Peyer's patch (tissue), 4 donors: ENCODE measurements at regions not wholly inside any gene's neighbourhood (a gene's known extent, or its start where the extent isn't known, plus 50 kb on each side); places are given as distances from the start of the nearest gene placed in this dataset.

ENCODE experiments used
- DNase-seq, 3 donors: peaks; one replicate each; pipeline ENCODE4 v3.0.0-alpha.2; 2017 to 2019
- H3K27ac ChIP-seq, 4 donors: fragments of 200-600 bp; sonication (generic); one replicate each; pipeline ENCODE4 v1.5.1; 2016 to 2019
- H3K27me3 ChIP-seq, 2 donors: fragments of 200-600 bp; sonication (generic); one replicate each; pipeline ENCODE4 v1.5.1; 2019
- H3K36me3 ChIP-seq, 3 donors: fragments of 200-600 bp; sonication (generic); one replicate each; pipeline ENCODE4 v1.5.1; 2016 to 2019
- H3K4me1 ChIP-seq, 4 donors: fragments of 200-600 bp; sonication (generic); one replicate each; pipeline ENCODE4 v1.5.1; 2016 to 2019
- H3K4me3 ChIP-seq, 4 donors: fragments of 200-600 bp; sonication (generic); 1 replicate in 3 of 4; 2 replicates in 1 of 4; pipeline ENCODE4 v1.5.1; 2016 to 2019; ENCODE audit warnings: mild to moderate bottlenecking in 1 of 4
- H3K9me3 ChIP-seq, 4 donors: fragments of 200-600 bp; sonication (generic); one replicate each; pipeline ENCODE4 v1.5.1; 2016 to 2019; ENCODE audit warnings: mild to moderate bottlenecking in 1 of 4
- CTCF ChIP-seq, 6 experiments: fragments of 450-650 bp in 4 of 6; fragments of 200-600 bp in 2 of 6; sonication (generic) in 1 of 6; IDR thresholded peaks; one replicate each; pipeline ENCODE4 v1.5.1; 2017 to 2019; ENCODE audit warnings: antibody characterized with exemption in 6 of 6, mild to moderate bottlenecking in 3 of 6, moderate library complexity in 1 of 6
- POLR2A ChIP-seq, 2 donors: fragments of 450-650 bp; IDR thresholded peaks; one replicate each; pipeline ENCODE4 v1.5.1; 2017; ENCODE audit warnings: antibody characterized with exemption in 2 of 2, mild to moderate bottlenecking in 2 of 2, moderate library complexity in 2 of 2

GRCh38 chr12:45598761-45599160 is 130.7 kb upstream of the ARID2 start:
- no peak for DNase-seq
- Histone ChIP-seq H3K4me3 (no peak overlapping the region), H3K9me3 (no peaks in the 10 kb centered on the region), H3K4me1 (no peaks in the 10 kb centered on the region), H3K36me3 (no peaks in the 10 kb centered on the region), H3K27ac (no peak overlapping the region), H3K27me3 (no peaks in the 10 kb centered on the region)
- TF ChIP-seq POLR2A (IDR thresholded peaks at IDR 0.05) (no peak), CTCF (IDR thresholded peaks at IDR 0.05) (no peak)

- DNase-seq: no peak
- Histone ChIP-seq H3K4me3 (no peak overlapping the region), H3K27ac (no peak overlapping the region), H3K4me1 (no peaks in the 10 kb centered on the region), H3K36me3 (no peaks in the 10 kb centered on the region), H3K9me3 (no peaks in the 10 kb centered on the region), H3K27me3 (no peaks in the 10 kb centered on the region)
- TF ChIP-seq POLR2A (IDR thresholded peaks at IDR 0.05) (no peak), CTCF (IDR thresholded peaks at IDR 0.05) (no peak)
These were observed 130.3 kb upstream of the ARID2 start for GRCh38 chr12:45599196-45599595.

GRCh38 chr12:45601390-45601789 is 128.1 kb upstream of the ARID2 start:
- no peak for TF ChIP-seq CTCF (IDR thresholded peaks at IDR 0.05)
- no peak for TF ChIP-seq POLR2A (IDR thresholded peaks at IDR 0.05)
- Histone ChIP-seq H3K4me3 (no peak overlapping the region), H3K9me3 (peaks cover 0 to 4% (median 0%) of the 10 kb centered on the region in 4 donors), H3K36me3 (no peaks in the 10 kb centered on the region), H3K27me3 (no peaks in the 10 kb centered on the region), H3K27ac (no peak overlapping the region), H3K4me1 (no peaks in the 10 kb centered on the region)
- no peak for DNase-seq

- no peaks in the 10 kb centered on the region for H3K4me1 ChIP-seq
- H3K27me3 ChIP-seq: no peaks in the 10 kb centered on the region
- peaks cover 0 to 4% (median 0%) of the 10 kb centered on the region in 4 donors for H3K9me3 ChIP-seq
- no peak for DNase-seq
- TF ChIP-seq CTCF (IDR thresholded peaks at IDR 0.05): no peak
- no peak for TF ChIP-seq POLR2A (IDR thresholded peaks at IDR 0.05)
- H3K27ac ChIP-seq: no peak overlapping the region
- H3K36me3 ChIP-seq: no peaks in the 10 kb centered on the region
- H3K4me3 ChIP-seq: no peak overlapping the region
These were observed 127.6 kb upstream of the ARID2 start for GRCh38 chr12:45601888-45602287.

- no peak for TF ChIP-seq CTCF (IDR thresholded peaks at IDR 0.05)
- no peak for TF ChIP-seq POLR2A (IDR thresholded peaks at IDR 0.05)
- Histone ChIP-seq H3K4me3 (no peak overlapping the region), H3K4me1 (no peaks in the 10 kb centered on the region), H3K36me3 (no peaks in the 10 kb centered on the region), H3K9me3 (peaks cover 0 to 4% (median 0%) of the 10 kb centered on the region in 4 donors), H3K27ac (no peak overlapping the region), H3K27me3 (no peaks in the 10 kb centered on the region)
- DNase-seq: no peak
These were observed 123.9 kb upstream of the ARID2 start for GRCh38 chr12:45605624-45606023.

- DNase-seq: no peak
- no peaks in the 10 kb centered on the region for H3K36me3 ChIP-seq
- H3K4me3 ChIP-seq: peak overlapping the region in 1 of 4 donors; percentile 14
- H3K27ac ChIP-seq: no peak overlapping the region
- no peak for TF ChIP-seq POLR2A (IDR thresholded peaks at IDR 0.05)
- no peak for TF ChIP-seq CTCF (IDR thresholded peaks at IDR 0.05)
- peaks cover 0 to 4% (median 0%) of the 10 kb centered on the region in 4 donors for H3K4me1 ChIP-seq
- H3K9me3 ChIP-seq: no peaks in the 10 kb centered on the region
- H3K27me3 ChIP-seq: no peaks in the 10 kb centered on the region
These were observed 118.4 kb upstream of the ARID2 start for GRCh38 chr12:45611061-45611460.
